ENCODE measurements at regions not wholly inside any gene's neighbourhood (a gene's known extent, or its start where the extent isn't known, plus 50 kb on each side); places are given as distances from the start of the nearest gene placed in this dataset.
"Not testable (repeated sequence)": the region's sequence is repeated elsewhere in the genome, so short reads cannot be mapped to it uniquely, and the experiment has no call there.

DNA sequence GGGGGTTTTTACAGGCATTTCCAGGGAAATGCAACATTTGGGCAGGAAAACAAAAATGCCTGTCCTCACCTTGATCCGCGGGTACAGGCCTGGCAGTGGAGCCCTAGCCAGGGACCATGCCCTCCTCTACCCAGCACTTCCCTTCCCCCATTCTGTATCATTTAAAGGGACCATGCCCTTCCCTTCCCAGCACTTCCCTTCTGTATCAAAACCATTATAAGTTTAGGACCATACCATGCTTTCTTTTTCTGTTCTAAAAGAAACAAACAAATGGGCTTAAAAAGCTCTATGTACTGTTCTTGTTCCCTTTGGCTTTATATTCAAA, 166.9 kb upstream of the ZNF608 start:
- TF ChIP-seq, protein P1, sequence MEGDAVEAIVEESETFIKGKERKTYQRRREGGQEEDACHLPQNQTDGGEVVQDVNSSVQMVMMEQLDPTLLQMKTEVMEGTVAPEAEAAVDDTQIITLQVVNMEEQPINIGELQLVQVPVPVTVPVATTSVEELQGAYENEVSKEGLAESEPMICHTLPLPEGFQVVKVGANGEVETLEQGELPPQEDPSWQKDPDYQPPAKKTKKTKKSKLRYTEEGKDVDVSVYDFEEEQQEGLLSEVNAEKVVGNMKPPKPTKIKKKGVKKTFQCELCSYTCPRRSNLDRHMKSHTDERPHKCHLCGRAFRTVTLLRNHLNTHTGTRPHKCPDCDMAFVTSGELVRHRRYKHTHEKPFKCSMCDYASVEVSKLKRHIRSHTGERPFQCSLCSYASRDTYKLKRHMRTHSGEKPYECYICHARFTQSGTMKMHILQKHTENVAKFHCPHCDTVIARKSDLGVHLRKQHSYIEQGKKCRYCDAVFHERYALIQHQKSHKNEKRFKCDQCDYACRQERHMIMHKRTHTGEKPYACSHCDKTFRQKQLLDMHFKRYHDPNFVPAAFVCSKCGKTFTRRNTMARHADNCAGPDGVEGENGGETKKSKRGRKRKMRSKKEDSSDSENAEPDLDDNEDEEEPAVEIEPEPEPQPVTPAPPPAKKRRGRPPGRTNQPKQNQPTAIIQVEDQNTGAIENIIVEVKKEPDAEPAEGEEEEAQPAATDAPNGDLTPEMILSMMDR (conservative IDR thresholded peaks at IDR 0.05; ENCODE audit: low read depth, low read length): no peak
- no peak for DNase-seq (ENCODE audit: low read depth)
- no peak overlapping the region for H3K4me3 ChIP-seq (ENCODE audit: low read depth, low read length)

DNA sequence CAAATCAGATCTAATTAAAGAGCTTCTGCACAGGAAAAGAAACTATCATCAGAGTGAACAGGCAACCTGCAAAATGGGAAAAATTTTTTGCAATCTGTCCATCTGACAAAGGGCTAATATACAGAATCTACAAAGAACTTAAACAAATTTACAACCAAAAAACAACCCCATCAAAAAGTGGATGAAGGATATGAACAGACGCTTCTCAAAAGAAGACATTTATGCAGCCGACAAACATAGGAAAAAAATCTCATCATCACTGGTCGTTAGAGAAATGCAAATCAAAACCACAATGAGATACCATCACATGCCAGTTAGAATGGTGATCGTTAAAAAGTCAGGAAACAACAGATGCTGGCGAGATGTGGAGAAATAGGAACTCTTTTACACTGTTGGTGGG, 169.9 kb upstream of the ZNF608 start:
- not testable (repeated sequence) for H3K4me3 ChIP-seq (ENCODE audit: low read depth, low read length)

DNA sequence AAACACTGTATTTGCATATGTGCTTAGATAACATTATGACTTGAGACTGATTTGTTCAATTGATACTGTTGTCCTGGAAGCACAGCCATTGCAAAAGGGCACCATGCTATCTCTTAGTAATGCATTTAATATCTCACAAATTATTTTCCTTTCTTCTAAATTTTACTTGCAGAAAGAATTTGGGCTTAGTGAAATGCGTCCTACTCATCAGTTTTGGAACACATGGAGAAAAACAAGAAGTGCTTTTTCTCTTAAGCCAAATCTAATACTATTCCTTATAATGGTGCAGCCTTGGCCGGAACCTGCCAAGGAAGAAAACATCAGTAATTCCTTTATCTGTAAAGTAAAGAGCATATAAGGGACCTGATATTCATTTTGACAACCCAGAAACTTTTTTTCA, 172.2 kb upstream of the ZNF608 start:
- H3K4me3 ChIP-seq (ENCODE audit: low read depth, low read length): no peak overlapping the region
- TF ChIP-seq, protein P1 (conservative IDR thresholded peaks at IDR 0.05; ENCODE audit: low read depth, low read length): no peak
- no peak for DNase-seq (ENCODE audit: low read depth)

More for the DNA sequence above, 169.9 kb upstream of the ZNF608 start:
- not testable (repeated sequence) for DNase-seq (ENCODE audit: low read depth)

DNA sequence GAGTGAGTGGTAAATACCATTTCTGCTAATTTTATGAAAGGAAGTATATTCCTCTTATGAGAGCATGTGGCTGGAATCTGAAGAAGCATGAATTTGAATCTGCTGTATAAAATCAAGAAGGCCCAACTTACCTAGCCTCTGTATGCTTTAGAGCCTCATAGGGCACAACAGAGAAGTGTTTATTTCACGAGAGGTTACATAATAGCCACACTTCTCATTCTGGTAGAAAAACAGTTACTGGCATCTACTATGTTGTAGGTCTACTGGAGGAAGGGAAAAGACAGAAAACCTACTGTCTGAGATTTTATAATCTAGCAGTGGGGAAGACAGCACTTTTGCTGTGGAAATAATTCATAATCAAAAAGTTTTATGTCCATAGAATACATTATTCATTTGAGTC, 172.6 kb upstream of the ZNF608 start:
- TF ChIP-seq, protein P1 (conservative IDR thresholded peaks at IDR 0.05; ENCODE audit: low read depth, low read length): no peak
- H3K4me3 ChIP-seq (ENCODE audit: low read depth, low read length): no peak overlapping the region
- DNase-seq (ENCODE audit: low read depth): no peak

DNA sequence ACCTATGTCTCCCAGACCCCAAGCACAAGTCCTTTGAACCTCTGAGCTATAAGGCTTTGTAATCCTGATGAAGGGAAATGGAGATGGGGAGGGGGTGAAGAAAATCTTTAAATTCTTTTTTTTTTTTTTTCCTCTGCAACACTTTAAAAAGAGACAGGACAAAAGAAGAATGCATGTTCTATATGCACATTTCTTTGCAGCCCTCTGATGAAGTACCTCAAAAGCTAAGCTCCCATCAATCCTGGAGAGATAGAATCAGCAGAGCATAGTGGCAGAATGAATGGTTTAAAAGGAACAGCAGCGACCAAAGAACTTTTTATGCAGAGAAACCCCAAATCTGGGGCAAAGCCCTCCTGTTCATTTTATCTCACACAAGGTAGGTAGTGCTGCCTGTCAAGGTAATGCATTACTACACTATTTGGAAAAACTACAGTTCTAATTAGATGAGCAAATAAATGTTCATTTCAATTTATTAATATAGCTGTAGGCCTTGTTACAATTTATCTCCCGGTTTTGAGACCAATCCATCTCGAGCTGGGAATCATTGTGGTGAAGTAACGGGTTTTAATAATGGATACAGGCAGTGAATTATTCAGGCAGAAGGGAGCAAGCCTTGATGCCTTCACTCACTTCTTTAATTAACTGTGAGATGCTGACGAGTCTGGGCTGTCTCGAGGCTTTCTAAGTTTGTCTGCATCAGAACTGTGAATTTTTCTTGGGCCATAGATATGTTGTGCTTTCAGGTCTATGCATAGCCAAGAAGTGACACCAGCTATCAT, 173.5 kb upstream of the ZNF608 start:
- DNase-seq (ENCODE audit: low read depth): no peak
- H3K4me3 ChIP-seq (ENCODE audit: low read depth, low read length): no peak overlapping the region
- TF ChIP-seq, protein P1 (conservative IDR thresholded peaks at IDR 0.05; ENCODE audit: low read depth, low read length): no peak

DNA sequence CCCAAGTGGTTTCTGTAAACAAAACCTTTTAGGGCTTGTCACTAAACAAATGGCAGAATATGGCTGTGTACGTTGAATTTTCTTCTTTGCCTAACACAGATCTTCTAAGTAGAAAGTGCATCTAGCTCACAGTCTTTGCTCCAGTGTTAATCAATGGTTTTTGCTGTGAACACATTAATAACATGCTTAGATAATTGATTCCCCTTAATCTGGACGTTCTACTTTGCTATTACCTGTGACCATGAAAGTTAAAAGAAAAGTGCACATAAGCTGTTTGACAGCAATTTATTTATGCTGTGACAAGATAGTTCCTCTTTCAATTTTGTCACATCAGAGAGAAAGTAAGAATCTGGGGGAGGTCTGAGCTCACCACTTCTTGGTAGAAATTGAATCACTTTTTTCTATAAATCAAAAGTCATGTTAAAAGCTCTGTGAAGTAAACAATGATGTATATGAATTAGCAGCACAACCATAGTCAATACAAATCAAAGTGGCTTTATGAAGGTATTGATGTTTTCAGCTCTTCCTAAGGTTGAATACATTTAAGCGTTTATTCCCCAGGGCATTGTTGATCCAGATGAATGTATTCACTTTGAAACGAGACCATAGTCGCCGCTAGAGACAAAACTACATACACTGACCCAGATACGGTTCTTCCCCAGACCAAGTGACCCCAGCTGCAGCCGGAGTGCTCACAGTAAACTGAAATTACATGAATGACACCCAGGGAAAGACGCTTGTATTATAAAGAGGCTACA, 174.6 kb upstream of the ZNF608 start:
- no peak overlapping the region for H3K4me3 ChIP-seq (ENCODE audit: low read depth, low read length)
- TF ChIP-seq, protein P1 (conservative IDR thresholded peaks at IDR 0.05; ENCODE audit: low read depth, low read length): no peak
- no peak for DNase-seq (ENCODE audit: low read depth)

DNA sequence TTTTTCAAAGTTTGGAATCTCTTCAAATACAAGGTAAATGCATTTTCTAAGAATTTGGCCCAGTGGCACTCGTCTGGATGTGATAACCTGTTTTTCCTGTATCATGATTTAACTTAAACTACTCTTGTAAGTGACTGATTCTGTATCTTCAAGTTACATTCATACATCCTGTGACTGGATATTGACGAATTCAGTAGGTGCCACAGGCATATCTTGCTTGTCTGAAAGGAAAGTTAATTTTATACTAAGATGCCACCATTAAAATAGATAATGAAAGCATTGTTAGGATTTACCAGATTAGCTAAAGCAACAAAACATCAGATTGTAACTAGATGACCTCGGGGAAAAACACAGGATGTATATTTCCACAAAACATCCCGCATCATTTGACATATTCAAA, 175.3 kb upstream of the ZNF608 start:
- no peak overlapping the region for H3K4me3 ChIP-seq (ENCODE audit: low read depth, low read length)
- no peak for DNase-seq (ENCODE audit: low read depth)
- TF ChIP-seq, protein P1 (conservative IDR thresholded peaks at IDR 0.05; ENCODE audit: low read depth, low read length): no peak
